ENCODE measurements at regions not wholly inside any gene's neighbourhood (a gene's known extent, or its start where the extent isn't known, plus 50 kb on each side); places are given as distances from the start of the nearest gene placed in this dataset.

DNA sequence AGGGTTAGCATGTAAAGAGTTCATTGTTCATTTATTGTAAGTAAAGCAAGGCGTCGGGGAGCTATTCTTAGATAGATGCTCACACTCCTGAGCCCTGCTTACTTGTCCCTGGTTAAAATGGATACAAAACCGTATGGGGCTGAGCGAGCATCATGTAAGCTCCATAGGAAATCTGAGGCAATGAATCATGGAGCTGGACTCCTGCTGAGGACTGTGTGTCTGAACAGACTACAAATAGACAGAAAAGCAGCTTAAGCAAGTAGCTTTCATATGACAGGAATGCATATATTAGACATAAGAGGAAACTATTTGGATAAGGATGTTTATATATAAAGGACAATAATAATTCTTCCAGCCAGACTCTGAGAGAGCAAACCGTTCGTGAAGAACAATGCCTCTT, 604.9 kb upstream of the PTBP2 start:
- TF ChIP-seq BRCA1 (CRISPR knock-in tag; IDR thresholded peaks at IDR 0.05) (no peak), ZFP41 (CRISPR knock-in tag; IDR thresholded peaks at IDR 0.05; ENCODE audit: borderline replicate concordance) (no peak), POLR2A (IDR thresholded peaks at IDR 0.05; ENCODE audit: insufficient read depth in 1 of 2, low read depth in 2 of 2, low read length in 2 of 2) (no peak), ZNF776 (CRISPR knock-in tag; IDR thresholded peaks at IDR 0.05) (no peak), SIN3A (IDR thresholded peaks at IDR 0.05; ENCODE audit: borderline replicate concordance, low read depth, low read length) (no peak), CBFB (CRISPR knock-in tag; IDR thresholded peaks at IDR 0.05) (no peak), HMG20A (CRISPR knock-in tag; IDR thresholded peaks at IDR 0.05; ENCODE audit: borderline replicate concordance) (no peak), ZNF138 (CRISPR knock-in tag; IDR thresholded peaks at IDR 0.05; ENCODE audit: low read depth) (no peak), MXI1 (IDR thresholded peaks at IDR 0.05; ENCODE audit: borderline replicate concordance, low read depth, low read length) (no peak), HDAC2 (CRISPR knock-in tag; IDR thresholded peaks at IDR 0.05) (no peak), RAD21 (CRISPR knock-in tag; IDR thresholded peaks at IDR 0.05) (no peak), MAFG (CRISPR knock-in tag; IDR thresholded peaks at IDR 0.05) (no peak), RFX1 (IDR thresholded peaks at IDR 0.05) (no peak), MAZ (IDR thresholded peaks at IDR 0.05; ENCODE audit: borderline replicate concordance, low read depth, low read length) (no peak), MAZ (CRISPR knock-in tag; IDR thresholded peaks at IDR 0.05; ENCODE audit: low read depth) (no peak)
